ENCODE measurements at regions not wholly inside any gene's neighbourhood (a gene's known extent, or its start where the extent isn't known, plus 50 kb on each side); places are given as distances from the start of the nearest gene placed in this dataset.

GRCh38 chr18:64840911-64841701 is 692.2 kb upstream of the LINC00305 start:
- no peaks in the 10 kb centered on the region for H3K27me3 ChIP-seq (replicated peaks; ENCODE audit: insufficient read depth)
- intact Hi-C loops (cut with DNase I) = no loop called here
- H3K4me1 ChIP-seq (replicated peaks) = no peaks in the 10 kb centered on the region
- no peak for DNase-seq (ENCODE audit: low spot score)
- TF ChIP-seq, protein P1, sequence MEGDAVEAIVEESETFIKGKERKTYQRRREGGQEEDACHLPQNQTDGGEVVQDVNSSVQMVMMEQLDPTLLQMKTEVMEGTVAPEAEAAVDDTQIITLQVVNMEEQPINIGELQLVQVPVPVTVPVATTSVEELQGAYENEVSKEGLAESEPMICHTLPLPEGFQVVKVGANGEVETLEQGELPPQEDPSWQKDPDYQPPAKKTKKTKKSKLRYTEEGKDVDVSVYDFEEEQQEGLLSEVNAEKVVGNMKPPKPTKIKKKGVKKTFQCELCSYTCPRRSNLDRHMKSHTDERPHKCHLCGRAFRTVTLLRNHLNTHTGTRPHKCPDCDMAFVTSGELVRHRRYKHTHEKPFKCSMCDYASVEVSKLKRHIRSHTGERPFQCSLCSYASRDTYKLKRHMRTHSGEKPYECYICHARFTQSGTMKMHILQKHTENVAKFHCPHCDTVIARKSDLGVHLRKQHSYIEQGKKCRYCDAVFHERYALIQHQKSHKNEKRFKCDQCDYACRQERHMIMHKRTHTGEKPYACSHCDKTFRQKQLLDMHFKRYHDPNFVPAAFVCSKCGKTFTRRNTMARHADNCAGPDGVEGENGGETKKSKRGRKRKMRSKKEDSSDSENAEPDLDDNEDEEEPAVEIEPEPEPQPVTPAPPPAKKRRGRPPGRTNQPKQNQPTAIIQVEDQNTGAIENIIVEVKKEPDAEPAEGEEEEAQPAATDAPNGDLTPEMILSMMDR (IDR thresholded peaks at IDR 0.05) = no peak
- TF ChIP-seq POLR2AphosphoS5 (IDR thresholded peaks at IDR 0.05) (no peak), POLR2A (IDR thresholded peaks at IDR 0.05) (no peak)
- no peaks in the 10 kb centered on the region for H3K9me3 ChIP-seq
- no peaks in the 10 kb centered on the region for H3K36me3 ChIP-seq
- H3K4me3 ChIP-seq = no peak overlapping the region
- H3K27ac ChIP-seq = no peak overlapping the region
- WGBS = 64% methylated on average over 2 of the region's 2 CpGs

- Histone ChIP-seq H3K36me3 (no peaks in the 10 kb centered on the region), H3K4me1 (replicated peaks) (no peaks in the 10 kb centered on the region), H3K27ac (no peak overlapping the region), H3K9me3 (no peaks in the 10 kb centered on the region), H3K27me3 (replicated peaks; ENCODE audit: insufficient read depth) (no peaks in the 10 kb centered on the region), H3K4me3 (no peak overlapping the region)
- no peak for DNase-seq (ENCODE audit: low spot score)
- TF ChIP-seq POLR2A (IDR thresholded peaks at IDR 0.05) = no peak
- TF ChIP-seq, protein P1 (IDR thresholded peaks at IDR 0.05) = no peak
- no peak for TF ChIP-seq POLR2AphosphoS5 (IDR thresholded peaks at IDR 0.05)
- WGBS = 69% methylated on average over 3 of the region's 3 CpGs
- intact Hi-C loops (cut with DNase I) = no loop called here
Observed at GRCh38 chr18:64810354-64810753, 661.5 kb upstream of the LINC00305 start.

GRCh38 chr18:64809801-64810200 is 660.9 kb upstream of the LINC00305 start:
- DNase-seq (ENCODE audit: low spot score) = no peak
- no peaks in the 10 kb centered on the region for H3K4me1 ChIP-seq (replicated peaks)
- TF ChIP-seq POLR2A (IDR thresholded peaks at IDR 0.05) = no peak
- TF ChIP-seq, protein P1 (IDR thresholded peaks at IDR 0.05) = no peak
- H3K4me3 ChIP-seq = no peak overlapping the region
- no peaks in the 10 kb centered on the region for H3K27me3 ChIP-seq (replicated peaks; ENCODE audit: insufficient read depth)
- WGBS = 34% methylated on average over 5 of the region's 5 CpGs
- no peak overlapping the region for H3K27ac ChIP-seq
- no peaks in the 10 kb centered on the region for H3K36me3 ChIP-seq
- H3K9me3 ChIP-seq = no peaks in the 10 kb centered on the region
- intact Hi-C loops (cut with DNase I) = no loop called here

DNA sequence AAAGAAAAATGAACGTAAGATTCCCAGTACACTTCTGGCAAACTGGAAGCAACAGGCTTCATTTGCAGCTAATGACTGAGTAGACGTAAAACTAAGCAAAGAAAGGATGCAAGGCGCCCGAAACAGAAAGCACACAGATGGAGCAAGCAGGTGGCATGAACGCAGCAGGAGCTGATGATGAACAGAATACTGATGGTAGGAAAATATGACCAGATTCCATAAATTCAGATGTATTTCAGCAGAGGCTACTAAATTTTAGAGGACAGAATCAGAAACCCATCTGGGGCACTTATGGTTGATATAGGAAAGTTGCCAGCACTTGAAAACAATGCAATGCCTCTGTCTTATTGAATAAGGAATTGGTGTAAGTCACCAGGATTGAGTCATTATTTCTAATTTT is 658.7 kb upstream of the LINC00305 start:
- intact Hi-C loops (cut with DNase I) = no loop called here
- WGBS = 91% methylated on average over 5 of the region's 5 CpGs
- no peaks in the 10 kb centered on the region for H3K9me3 ChIP-seq

More for the DNA sequence above, 658.7 kb upstream of the LINC00305 start:
- TF ChIP-seq, protein P1 (IDR thresholded peaks at IDR 0.05) = no peak
- TF ChIP-seq POLR2AphosphoS5 (IDR thresholded peaks at IDR 0.05) (no peak), POLR2A (IDR thresholded peaks at IDR 0.05) (no peak)
- Histone ChIP-seq H3K36me3 (no peaks in the 10 kb centered on the region), H3K27ac (no peak overlapping the region), H3K4me3 (no peak overlapping the region), H3K27me3 (replicated peaks; ENCODE audit: insufficient read depth) (no peaks in the 10 kb centered on the region), H3K4me1 (replicated peaks) (no peaks in the 10 kb centered on the region)
- DNase-seq (ENCODE audit: low spot score) = no peak
